SH-SY5Y (cell line): ENCODE measurements at regions not wholly inside any gene's neighbourhood (a gene's known extent, or its start where the extent isn't known, plus 50 kb on each side); places are given as distances from the start of the nearest gene placed in this dataset.

Experiments
- GATA2 ChIP-seq: IDR thresholded peaks from 2 replicates; pipeline ENCODE4 v1.6.1; 2011; ENCODE audit warnings: mild to moderate bottlenecking, low read depth, low read length
- GATA3 ChIP-seq: IDR thresholded peaks from 2 replicates; pipeline ENCODE4 v1.6.1; 2011; ENCODE audit warnings: low read depth, mild to moderate bottlenecking, low read length, moderate library complexity

- TF ChIP-seq GATA3 (no peak), GATA2 (no peak)
Observed at GRCh38 chr1:67897270-67897949, 64.1 kb upstream of the GNG12 start.

- no peak for TF ChIP-seq GATA3
- TF ChIP-seq GATA2 = no peak
Observed at GRCh38 chr1:67896826-67897225, 63.6 kb upstream of the GNG12 start.

- TF ChIP-seq GATA3 (no peak), GATA2 (no peak)
Observed at GRCh38 chr1:67894981-67895735, 61.9 kb upstream of the GNG12 start.

- TF ChIP-seq GATA3 = no peak
- no peak for TF ChIP-seq GATA2
Observed at GRCh38 chr1:67893126-67893495, 59.8 kb upstream of the GNG12 start.

GRCh38 chr1:67892476-67893125, 59.3 kb upstream of the GNG12 start:
- no peak for TF ChIP-seq GATA2
- no peak for TF ChIP-seq GATA3

GRCh38 chr1:67890857-67891256, 57.6 kb upstream of the GNG12 start:
- no peak for TF ChIP-seq GATA3

- TF ChIP-seq GATA3 (no peak), GATA2 (no peak)
Observed at GRCh38 chr1:67889953-67890567, 56.8 kb upstream of the GNG12 start.

GRCh38 chr1:67889466-67889865, 56.2 kb upstream of the GNG12 start:
- no peak for TF ChIP-seq GATA3
- no peak for TF ChIP-seq GATA2

- TF ChIP-seq GATA3 (no peak), GATA2 (no peak)
Observed at GRCh38 chr1:67888216-67889106, 55.2 kb upstream of the GNG12 start.

- TF ChIP-seq GATA3 = no peak
- TF ChIP-seq GATA2 = no peak
Observed at GRCh38 chr1:67887146-67887545, 53.9 kb upstream of the GNG12 start.

- TF ChIP-seq GATA3 (no peak), GATA2 (no peak)
Observed at GRCh38 chr1:67886076-67886475, 52.8 kb upstream of the GNG12 start.

- TF ChIP-seq GATA2 = no peak
- TF ChIP-seq GATA3 = no peak
Observed at GRCh38 chr1:67883069-67883468, 49.8 kb upstream of the GNG12 start.
